ENCODE measurements at regions not wholly inside any gene's neighbourhood (a gene's known extent, or its start where the extent isn't known, plus 50 kb on each side); places are given as distances from the start of the nearest gene placed in this dataset.

- no peaks in the 10 kb centered on the region for H3K27me3 ChIP-seq (ENCODE audit: control insufficient read depth in 2 of 2, insufficient read depth in 2 of 2, low read length in 2 of 2)
- H3K27ac ChIP-seq (ENCODE audit: low read depth in 2 of 2, low read length in 2 of 2) = no peak overlapping the region
- no peaks in the 10 kb centered on the region for H3K4me1 ChIP-seq (ENCODE audit: control insufficient read depth in 2 of 2, insufficient read depth in 2 of 2, low read length in 2 of 2)
- H3K9ac ChIP-seq (ENCODE audit: low read depth in 1 of 2, low read length in 2 of 2) = no peak overlapping the region
- no peaks in the 10 kb centered on the region for H3K36me3 ChIP-seq (ENCODE audit: control insufficient read depth in 2 of 2, insufficient read depth in 2 of 2, low read length in 2 of 2)
- no peak overlapping the region for H3K4me3 ChIP-seq (ENCODE audit: low read length in 2 of 2)
- no peaks in the 10 kb centered on the region for H3K9me3 ChIP-seq (ENCODE audit: control insufficient read depth in 2 of 2, low read length in 2 of 2)
Observed at GRCh38 chr5:82905986-82906385, 171.2 kb downstream of the TMEM167A start.

GRCh38 chr5:82901281-82901888 is 175.8 kb downstream of the TMEM167A start:
- no peaks in the 10 kb centered on the region for H3K9me3 ChIP-seq (ENCODE audit: control insufficient read depth in 2 of 2, low read length in 2 of 2)
- no peak overlapping the region for H3K27ac ChIP-seq (ENCODE audit: low read depth in 2 of 2, low read length in 2 of 2)
- no peak overlapping the region for H3K4me3 ChIP-seq (ENCODE audit: low read length in 2 of 2)
- no peaks in the 10 kb centered on the region for H3K27me3 ChIP-seq (ENCODE audit: control insufficient read depth in 2 of 2, insufficient read depth in 2 of 2, low read length in 2 of 2)
- H3K4me1 ChIP-seq (ENCODE audit: control insufficient read depth in 2 of 2, insufficient read depth in 2 of 2, low read length in 2 of 2) = no peaks in the 10 kb centered on the region
- no peak overlapping the region for H3K9ac ChIP-seq (ENCODE audit: low read depth in 1 of 2, low read length in 2 of 2)
- no peaks in the 10 kb centered on the region for H3K36me3 ChIP-seq (ENCODE audit: control insufficient read depth in 2 of 2, insufficient read depth in 2 of 2, low read length in 2 of 2)

- no peaks in the 10 kb centered on the region for H3K36me3 ChIP-seq (ENCODE audit: control insufficient read depth in 2 of 2, insufficient read depth in 2 of 2, low read length in 2 of 2)
- H3K4me1 ChIP-seq (ENCODE audit: control insufficient read depth in 2 of 2, insufficient read depth in 2 of 2, low read length in 2 of 2) = no peaks in the 10 kb centered on the region
- no peak overlapping the region for H3K27ac ChIP-seq (ENCODE audit: low read depth in 2 of 2, low read length in 2 of 2)
- no peak overlapping the region for H3K4me3 ChIP-seq (ENCODE audit: low read length in 2 of 2)
- H3K9ac ChIP-seq (ENCODE audit: low read depth in 1 of 2, low read length in 2 of 2) = no peak overlapping the region
- H3K27me3 ChIP-seq (ENCODE audit: control insufficient read depth in 2 of 2, insufficient read depth in 2 of 2, low read length in 2 of 2) = no peaks in the 10 kb centered on the region
- no peaks in the 10 kb centered on the region for H3K9me3 ChIP-seq (ENCODE audit: control insufficient read depth in 2 of 2, low read length in 2 of 2)
Observed at GRCh38 chr5:82894716-82895115, 182.5 kb downstream of the TMEM167A start.

DNA sequence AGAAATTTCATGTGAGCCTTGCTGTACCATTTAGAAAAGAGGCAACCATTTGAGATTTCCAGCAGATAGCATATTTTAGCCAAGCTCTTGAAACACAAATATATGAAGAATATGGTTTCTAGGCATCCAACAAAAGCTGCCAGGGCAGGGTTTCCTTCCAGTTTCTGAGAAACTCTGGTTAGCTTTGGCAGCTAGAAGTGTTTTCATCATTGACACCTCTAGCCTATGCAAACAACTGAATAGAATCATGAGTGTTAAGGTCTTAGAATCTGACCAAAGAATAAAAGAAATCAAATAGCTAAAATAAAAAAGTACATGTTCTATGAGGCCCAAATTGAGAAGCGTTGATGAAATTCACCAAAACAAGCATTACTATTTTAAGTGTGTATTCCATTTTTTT is 188.1 kb downstream of the TMEM167A start:
- H3K9me3 ChIP-seq (ENCODE audit: control insufficient read depth in 2 of 2, low read length in 2 of 2) = no peaks in the 10 kb centered on the region
- no peak overlapping the region for H3K9ac ChIP-seq (ENCODE audit: low read depth in 1 of 2, low read length in 2 of 2)
- no peaks in the 10 kb centered on the region for H3K36me3 ChIP-seq (ENCODE audit: control insufficient read depth in 2 of 2, insufficient read depth in 2 of 2, low read length in 2 of 2)
- no peak overlapping the region for H3K4me3 ChIP-seq (ENCODE audit: low read length in 2 of 2)
- H3K4me1 ChIP-seq (ENCODE audit: control insufficient read depth in 2 of 2, insufficient read depth in 2 of 2, low read length in 2 of 2) = no peaks in the 10 kb centered on the region
- no peak overlapping the region for H3K27ac ChIP-seq (ENCODE audit: low read depth in 2 of 2, low read length in 2 of 2)
- H3K27me3 ChIP-seq (ENCODE audit: control insufficient read depth in 2 of 2, insufficient read depth in 2 of 2, low read length in 2 of 2) = no peaks in the 10 kb centered on the region

- H3K27me3 ChIP-seq (ENCODE audit: control insufficient read depth in 2 of 2, insufficient read depth in 2 of 2, low read length in 2 of 2) = no peaks in the 10 kb centered on the region
- no peak overlapping the region for H3K4me3 ChIP-seq (ENCODE audit: low read length in 2 of 2)
- no peaks in the 10 kb centered on the region for H3K9me3 ChIP-seq (ENCODE audit: control insufficient read depth in 2 of 2, low read length in 2 of 2)
- no peaks in the 10 kb centered on the region for H3K36me3 ChIP-seq (ENCODE audit: control insufficient read depth in 2 of 2, insufficient read depth in 2 of 2, low read length in 2 of 2)
- H3K4me1 ChIP-seq (ENCODE audit: control insufficient read depth in 2 of 2, insufficient read depth in 2 of 2, low read length in 2 of 2) = no peaks in the 10 kb centered on the region
- no peak overlapping the region for H3K9ac ChIP-seq (ENCODE audit: low read depth in 1 of 2, low read length in 2 of 2)
- H3K27ac ChIP-seq (ENCODE audit: low read depth in 2 of 2, low read length in 2 of 2) = no peak overlapping the region
Observed at GRCh38 chr5:82886911-82887310, 190.3 kb downstream of the TMEM167A start.

DNA sequence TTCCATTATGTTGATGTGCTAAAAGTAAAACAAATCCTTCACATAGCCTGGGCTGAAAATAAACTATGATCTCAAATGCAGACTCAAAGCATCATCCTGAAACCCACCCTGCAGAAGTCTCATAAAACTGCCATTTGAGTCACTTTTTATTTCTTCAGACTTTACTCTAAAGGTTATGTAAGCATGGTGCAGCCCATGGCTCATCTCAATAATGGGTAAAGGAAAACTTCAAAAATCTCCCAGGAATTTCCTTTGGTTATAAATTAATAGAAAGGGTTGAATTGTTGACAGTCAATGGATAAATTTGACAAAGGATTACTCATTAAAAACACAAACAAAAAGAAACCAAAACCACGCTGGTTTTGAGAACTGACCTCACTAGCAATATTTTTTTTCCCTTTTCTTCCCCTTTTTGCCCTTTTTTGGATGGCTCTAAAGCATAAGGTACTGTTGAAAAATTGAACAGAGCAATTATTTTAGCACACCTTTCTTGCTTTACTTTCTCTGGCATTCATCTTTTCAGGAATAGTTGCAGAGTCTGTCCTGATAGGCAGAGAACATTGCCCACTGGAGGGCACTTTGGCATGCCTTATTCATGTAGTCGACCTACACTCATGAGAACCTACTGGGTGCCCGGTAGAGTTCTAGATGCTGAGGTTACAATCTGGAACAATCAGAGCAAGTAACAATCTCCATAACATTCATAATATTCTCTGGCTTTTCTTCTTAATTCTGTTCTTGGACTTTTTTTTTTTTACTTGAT is 191.4 kb downstream of the TMEM167A start:
- Histone ChIP-seq H3K4me1 (ENCODE audit: control insufficient read depth in 2 of 2, insufficient read depth in 2 of 2, low read length in 2 of 2) (no peaks in the 10 kb centered on the region), H3K27me3 (ENCODE audit: control insufficient read depth in 2 of 2, insufficient read depth in 2 of 2, low read length in 2 of 2) (no peaks in the 10 kb centered on the region), H3K27ac (ENCODE audit: low read depth in 2 of 2, low read length in 2 of 2) (no peak overlapping the region), H3K9ac (ENCODE audit: low read depth in 1 of 2, low read length in 2 of 2) (no peak overlapping the region), H3K36me3 (ENCODE audit: control insufficient read depth in 2 of 2, insufficient read depth in 2 of 2, low read length in 2 of 2) (no peaks in the 10 kb centered on the region), H3K9me3 (ENCODE audit: control insufficient read depth in 2 of 2, low read length in 2 of 2) (no peaks in the 10 kb centered on the region), H3K4me3 (ENCODE audit: low read length in 2 of 2) (no peak overlapping the region)

- Histone ChIP-seq H3K4me1 (ENCODE audit: control insufficient read depth in 2 of 2, insufficient read depth in 2 of 2, low read length in 2 of 2) (no peaks in the 10 kb centered on the region), H3K9ac (ENCODE audit: low read depth in 1 of 2, low read length in 2 of 2) (no peak overlapping the region), H3K27me3 (ENCODE audit: control insufficient read depth in 2 of 2, insufficient read depth in 2 of 2, low read length in 2 of 2) (no peaks in the 10 kb centered on the region), H3K27ac (ENCODE audit: low read depth in 2 of 2, low read length in 2 of 2) (no peak overlapping the region), H3K9me3 (ENCODE audit: control insufficient read depth in 2 of 2, low read length in 2 of 2) (no peaks in the 10 kb centered on the region), H3K4me3 (ENCODE audit: low read length in 2 of 2) (no peak overlapping the region), H3K36me3 (ENCODE audit: control insufficient read depth in 2 of 2, insufficient read depth in 2 of 2, low read length in 2 of 2) (no peaks in the 10 kb centered on the region)
Observed at GRCh38 chr5:82884821-82885471, 192.2 kb downstream of the TMEM167A start.

- H3K36me3 ChIP-seq (ENCODE audit: control insufficient read depth in 2 of 2, insufficient read depth in 2 of 2, low read length in 2 of 2) = no peaks in the 10 kb centered on the region
Observed at GRCh38 chr5:82882316-82882715, 194.9 kb downstream of the TMEM167A start.

GRCh38 chr5:82881571-82882174 is 195.5 kb downstream of the TMEM167A start:
- no peaks in the 10 kb centered on the region for H3K9me3 ChIP-seq (ENCODE audit: control insufficient read depth in 2 of 2, low read length in 2 of 2)
- H3K27me3 ChIP-seq (ENCODE audit: control insufficient read depth in 2 of 2, insufficient read depth in 2 of 2, low read length in 2 of 2) = no peaks in the 10 kb centered on the region
- H3K36me3 ChIP-seq (ENCODE audit: control insufficient read depth in 2 of 2, insufficient read depth in 2 of 2, low read length in 2 of 2) = no peaks in the 10 kb centered on the region
- no peaks in the 10 kb centered on the region for H3K4me1 ChIP-seq (ENCODE audit: control insufficient read depth in 2 of 2, insufficient read depth in 2 of 2, low read length in 2 of 2)
- H3K27ac ChIP-seq (ENCODE audit: low read depth in 2 of 2, low read length in 2 of 2) = no peak overlapping the region
- no peak overlapping the region for H3K9ac ChIP-seq (ENCODE audit: low read depth in 1 of 2, low read length in 2 of 2)
- H3K4me3 ChIP-seq (ENCODE audit: low read length in 2 of 2) = no peak overlapping the region

More at GRCh38 chr5:82882316-82882715, 194.9 kb downstream of the TMEM167A start:
- H3K27ac ChIP-seq (ENCODE audit: low read depth in 2 of 2, low read length in 2 of 2) = no peak overlapping the region
- H3K4me1 ChIP-seq (ENCODE audit: control insufficient read depth in 2 of 2, insufficient read depth in 2 of 2, low read length in 2 of 2) = no peaks in the 10 kb centered on the region
- H3K4me3 ChIP-seq (ENCODE audit: low read length in 2 of 2) = no peak overlapping the region
- H3K9ac ChIP-seq (ENCODE audit: low read depth in 1 of 2, low read length in 2 of 2) = no peak overlapping the region
- H3K27me3 ChIP-seq (ENCODE audit: control insufficient read depth in 2 of 2, insufficient read depth in 2 of 2, low read length in 2 of 2) = no peaks in the 10 kb centered on the region
- no peaks in the 10 kb centered on the region for H3K9me3 ChIP-seq (ENCODE audit: control insufficient read depth in 2 of 2, low read length in 2 of 2)

DNA sequence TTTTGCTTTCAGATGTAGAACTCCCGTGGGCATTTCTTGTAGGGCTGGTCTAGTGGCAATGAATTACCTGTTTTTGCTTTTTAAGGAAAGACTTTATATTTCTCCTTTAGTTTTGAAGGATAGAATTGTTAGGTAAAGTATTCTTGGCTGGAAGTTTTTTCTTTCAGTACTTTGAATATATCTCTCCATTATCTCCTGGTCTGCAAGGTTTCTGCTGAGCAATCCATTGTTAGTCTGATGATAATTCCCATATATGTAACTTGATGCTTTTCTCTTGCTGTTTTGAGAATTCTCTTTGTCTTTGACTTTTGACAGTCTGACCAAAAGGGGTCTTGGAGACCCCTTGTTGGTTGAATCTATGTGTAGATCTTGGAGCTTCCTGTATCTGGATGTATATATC is 198.1 kb downstream of the TMEM167A start:
- Histone ChIP-seq H3K4me1 (ENCODE audit: control insufficient read depth in 2 of 2, insufficient read depth in 2 of 2, low read length in 2 of 2) (no peaks in the 10 kb centered on the region), H3K27ac (ENCODE audit: low read depth in 2 of 2, low read length in 2 of 2) (no peak overlapping the region), H3K36me3 (ENCODE audit: control insufficient read depth in 2 of 2, insufficient read depth in 2 of 2, low read length in 2 of 2) (no peaks in the 10 kb centered on the region), H3K9me3 (ENCODE audit: control insufficient read depth in 2 of 2, low read length in 2 of 2) (no peaks in the 10 kb centered on the region), H3K9ac (ENCODE audit: low read depth in 1 of 2, low read length in 2 of 2) (no peak overlapping the region), H3K4me3 (ENCODE audit: low read length in 2 of 2) (no peak overlapping the region), H3K27me3 (ENCODE audit: control insufficient read depth in 2 of 2, insufficient read depth in 2 of 2, low read length in 2 of 2) (no peaks in the 10 kb centered on the region)
